PC-9 (cell line): ENCODE measurements at regions not wholly inside any gene's neighbourhood (a gene's known extent, or its start where the extent isn't known, plus 50 kb on each side); places are given as distances from the start of the nearest gene placed in this dataset.

Source experiments
- BruUV-seq: library from RNA; stranded (reverse); fragments of 400-500 nt; replicated peaks from 2 replicates; lab custom pipeline; 2021; lab: Mats Ljungman, UMichigan
- CTCF ChIA-PET: fragments of 300-600 bp; sonication (Branson Sonifier 250); formaldehyde crosslinking; loops from one replicate; lab custom pipeline; 2022; ENCODE audit warnings: antibody characterized with exemption; lab: Charles Lee
- POLR2A ChIA-PET: fragments of 300-600 bp; sonication (Branson Sonifier 250); formaldehyde crosslinking; loops from one replicate; lab custom pipeline; 2022; ENCODE audit warnings: antibody characterized with exemption; ENCODE audit not compliant: unreplicated experiment; lab: Charles Lee
- DNase-seq, 2 experiments: peaks; one replicate each; pipeline versions ENCODE4 v3.0.0 to v3.0.0-alpha.2; 2015 to 2022; ENCODE audit warnings: mixed read lengths in 1 of 2
- H2AFZ ChIP-seq: fragments of 200-600 bp; sonication (generic); 2 replicates; pipeline ENCODE4 v1.8.1; 2017; ENCODE audit warnings: antibody characterized with exemption
- H3F3A ChIP-seq: fragments of 200-600 bp; sonication (generic); 2 replicates; pipeline ENCODE4 v1.8.1; 2017; ENCODE audit warnings: antibody characterized with exemption, mild to moderate bottlenecking, low read depth; ENCODE audit not compliant: insufficient read depth
- H3K27ac ChIP-seq: fragments of 200-600 bp; sonication (generic); 2 replicates; pipeline ENCODE4 v1.6.1; 2016; ENCODE audit warnings: mixed run types
- H3K27me3 ChIP-seq: fragments of 200-600 bp; sonication (generic); 2 replicates; pipeline ENCODE4 v1.6.1; 2016; ENCODE audit warnings: low read depth, mixed run types; ENCODE audit not compliant: insufficient read depth
- H3K36me3 ChIP-seq: fragments of 200-600 bp; sonication (generic); 2 replicates; pipeline ENCODE4 v1.6.1; 2016; ENCODE audit warnings: low read depth, mixed run types
- H3K4me1 ChIP-seq: fragments of 200-600 bp; sonication (generic); replicated peaks from 2 replicates; pipeline ENCODE4 v1.6.1; 2016; ENCODE audit warnings: mixed run types; ENCODE audit not compliant: insufficient read depth
- H3K4me2 ChIP-seq: fragments of 200-600 bp; sonication (generic); 2 replicates; pipeline ENCODE4 v1.6.1; 2017; ENCODE audit warnings: mixed run types
- H3K4me3 ChIP-seq: fragments of 200-600 bp; sonication (generic); 2 replicates; pipeline ENCODE4 v1.6.1; 2016; ENCODE audit warnings: mixed run types
- H3K79me2 ChIP-seq: fragments of 200-600 bp; sonication (generic); 2 replicates; pipeline ENCODE4 v1.6.1; 2017; ENCODE audit warnings: low read depth, mixed run types
- H3K9me2 ChIP-seq: fragments of 200-600 bp; sonication (generic); 2 replicates; pipeline ENCODE4 v1.8.1; 2017; ENCODE audit warnings: mild to moderate bottlenecking; ENCODE audit not compliant: insufficient read depth
- H3K9me3 ChIP-seq: fragments of 200-600 bp; sonication (generic); 2 replicates; pipeline ENCODE4 v1.8.1; 2016; ENCODE audit warnings: low read depth; ENCODE audit not compliant: insufficient read depth
- H4K20me1 ChIP-seq: fragments of 200-600 bp; sonication (generic); 2 replicates; pipeline ENCODE4 v1.8.1; 2017; ENCODE audit not compliant: insufficient read depth
- EZH2 ChIP-seq: fragments of 200-600 bp; sonication (generic); IDR thresholded peaks from 2 replicates; pipeline ENCODE4 v1.8.0; 2017; ENCODE audit warnings: antibody characterized with exemption, low read depth
- intact Hi-C: fragments of 100-400 bp; cut with micrococcal nuclease; formaldehyde crosslinking; loops from one replicate; pipeline ENCODE4 v1.10.0; 2022; ENCODE audit not compliant: unreplicated experiment
- TF ChIP-seq, protein P1 (sequence below): fragments of 200-600 bp; sonication (generic); conservative IDR thresholded peaks from 2 replicates; pipeline ENCODE4 v1.6.1; 2017; ENCODE audit warnings: mixed run types, antibody characterized with exemption, mild to moderate bottlenecking, moderate library complexity

DNA sequence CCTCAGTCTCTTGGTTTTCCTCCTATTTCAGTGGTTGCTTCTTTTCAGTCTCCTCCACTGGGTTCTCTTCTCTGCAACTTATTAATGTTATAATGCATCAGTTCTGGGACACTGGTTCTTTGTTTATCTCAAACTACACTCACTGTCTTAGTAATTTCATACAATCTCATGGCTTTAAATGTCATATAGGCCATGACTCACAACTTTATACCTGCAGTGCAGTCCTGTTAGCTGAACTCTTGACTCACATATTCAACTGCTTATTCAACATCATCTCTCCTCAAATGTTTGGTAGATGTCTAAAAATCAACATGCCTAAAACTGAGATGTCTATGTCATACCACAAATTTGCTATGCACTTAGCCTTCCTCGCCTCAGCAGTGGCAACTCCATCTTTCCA is 101.2 kb upstream of the PALS2 start:
- H3K9me2 ChIP-seq: no peaks in the 10 kb centered on the region
- H3K4me2 ChIP-seq: no peak overlapping the region
- H3K27ac ChIP-seq: no peak overlapping the region
- H3K4me1 ChIP-seq: peaks cover under 1% of the 10 kb centered on the region; the same call in 1 of the 2 replicates
- no peaks in the 10 kb centered on the region for H4K20me1 ChIP-seq
- intact Hi-C loops: loop anchor here (10.0 kb wide), 1 partner anchor 623 kb away; no protein-coding TSS in a partner anchor
- no peak for TF ChIP-seq EZH2
- TF ChIP-seq, protein P1, sequence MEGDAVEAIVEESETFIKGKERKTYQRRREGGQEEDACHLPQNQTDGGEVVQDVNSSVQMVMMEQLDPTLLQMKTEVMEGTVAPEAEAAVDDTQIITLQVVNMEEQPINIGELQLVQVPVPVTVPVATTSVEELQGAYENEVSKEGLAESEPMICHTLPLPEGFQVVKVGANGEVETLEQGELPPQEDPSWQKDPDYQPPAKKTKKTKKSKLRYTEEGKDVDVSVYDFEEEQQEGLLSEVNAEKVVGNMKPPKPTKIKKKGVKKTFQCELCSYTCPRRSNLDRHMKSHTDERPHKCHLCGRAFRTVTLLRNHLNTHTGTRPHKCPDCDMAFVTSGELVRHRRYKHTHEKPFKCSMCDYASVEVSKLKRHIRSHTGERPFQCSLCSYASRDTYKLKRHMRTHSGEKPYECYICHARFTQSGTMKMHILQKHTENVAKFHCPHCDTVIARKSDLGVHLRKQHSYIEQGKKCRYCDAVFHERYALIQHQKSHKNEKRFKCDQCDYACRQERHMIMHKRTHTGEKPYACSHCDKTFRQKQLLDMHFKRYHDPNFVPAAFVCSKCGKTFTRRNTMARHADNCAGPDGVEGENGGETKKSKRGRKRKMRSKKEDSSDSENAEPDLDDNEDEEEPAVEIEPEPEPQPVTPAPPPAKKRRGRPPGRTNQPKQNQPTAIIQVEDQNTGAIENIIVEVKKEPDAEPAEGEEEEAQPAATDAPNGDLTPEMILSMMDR: no peak
- no peaks in the 10 kb centered on the region for H3K79me2 ChIP-seq
- no peak overlapping the region for H2AFZ ChIP-seq
- peaks cover under 1% of the 10 kb centered on the region; the same call in 1 of the 2 replicates for H3F3A ChIP-seq
- DNase-seq: no peak
- POLR2A ChIA-PET: no interaction called here
- no peaks in the 10 kb centered on the region for H3K9me3 ChIP-seq
- no peaks in the 10 kb centered on the region for H3K27me3 ChIP-seq
- no TSS peak for BruUV-seq
- H3K4me3 ChIP-seq: no peak overlapping the region
- CTCF ChIA-PET: no interaction called here
- H3K36me3 ChIP-seq: no peaks in the 10 kb centered on the region

DNA sequence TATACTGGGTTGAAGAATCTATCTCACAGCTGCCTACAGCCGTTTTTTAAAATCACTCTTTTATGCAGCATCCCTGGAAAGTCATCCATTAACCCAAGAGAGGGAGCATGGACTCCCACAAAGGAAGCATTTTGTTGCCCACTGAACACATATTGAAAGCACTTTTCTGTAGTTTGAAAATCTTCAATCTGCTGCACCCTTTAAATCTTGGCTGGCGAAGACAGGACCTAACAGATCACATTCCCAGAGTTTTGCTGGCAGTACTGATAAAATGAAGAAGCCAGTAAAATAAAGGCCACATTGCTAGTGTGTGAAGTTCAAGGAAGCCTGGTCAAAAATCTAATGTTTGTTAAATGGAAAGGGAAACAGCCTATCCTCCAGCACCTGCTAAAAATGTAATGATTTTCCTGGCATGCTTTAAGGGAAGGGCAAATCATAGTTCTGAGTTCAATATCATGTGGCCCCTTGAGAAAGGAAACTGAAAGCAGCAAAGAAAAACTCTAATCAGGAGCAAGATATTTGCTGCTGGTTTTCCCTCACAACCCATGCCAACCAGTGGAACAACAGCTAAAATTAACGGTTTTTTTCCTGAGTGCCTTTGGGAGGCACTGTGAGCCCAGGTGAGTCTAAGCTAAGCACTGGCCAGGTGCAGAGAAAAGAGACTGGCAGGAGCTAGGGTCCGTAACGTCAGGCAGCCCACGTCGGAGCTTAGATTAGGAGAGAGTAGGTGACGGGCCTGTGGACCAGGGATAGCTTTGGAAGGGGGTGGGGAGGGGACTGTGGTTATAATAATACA is 97.9 kb upstream of the PALS2 start:
- Histone ChIP-seq H3K9me3 (no peaks in the 10 kb centered on the region), H3K4me1 (peaks cover 19% of the 10 kb centered on the region), H3K4me2 (no peak overlapping the region), H3K9me2 (no peaks in the 10 kb centered on the region), H3K4me3 (no peak overlapping the region), H4K20me1 (no peaks in the 10 kb centered on the region), H3K27ac (no peak overlapping the region), H3F3A (peaks cover 19% of the 10 kb centered on the region; the same call in 1 of the 2 replicates), H2AFZ (no peak overlapping the region), H3K27me3 (no peaks in the 10 kb centered on the region), H3K36me3 (no peaks in the 10 kb centered on the region), H3K79me2 (no peaks in the 10 kb centered on the region)
- no TSS peak for BruUV-seq
- no peak for TF ChIP-seq EZH2
- TF ChIP-seq, protein P1: no peak
- CTCF ChIA-PET: no interaction called here
- intact Hi-C loops: loop anchor here (10.0 kb wide), 1 partner anchor 619 kb away; no protein-coding TSS in a partner anchor
- POLR2A ChIA-PET: no interaction called here
- DNase-seq: no peak

DNA sequence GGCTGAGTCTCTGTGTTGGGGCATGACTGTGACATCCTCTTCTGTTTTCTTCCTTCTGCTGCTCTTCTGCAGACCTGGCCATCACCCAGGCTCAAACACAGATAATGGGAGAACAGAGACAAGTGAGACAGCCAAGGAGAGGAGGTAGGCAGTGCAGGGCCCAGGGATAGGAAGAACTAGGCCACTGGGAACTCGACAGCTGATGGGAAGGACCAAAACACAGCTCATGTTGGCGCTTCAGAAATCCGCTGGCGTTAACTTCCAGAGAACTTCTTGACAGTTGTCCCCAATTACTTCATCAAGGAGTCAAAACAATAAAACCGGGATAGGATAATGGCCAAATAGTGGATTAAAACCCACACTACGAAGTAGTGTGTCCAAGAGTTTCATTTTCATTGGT is 97.0 kb upstream of the PALS2 start:
- TF ChIP-seq, protein P1: no peak
- no peak for TF ChIP-seq EZH2
- no peak for DNase-seq
- Histone ChIP-seq H3K4me1 (peaks cover 19% of the 10 kb centered on the region), H4K20me1 (no peaks in the 10 kb centered on the region), H3K36me3 (no peaks in the 10 kb centered on the region), H3K27me3 (no peaks in the 10 kb centered on the region), H3F3A (peaks cover 19% of the 10 kb centered on the region; the same call in 1 of the 2 replicates), H3K4me3 (no peak overlapping the region), H3K9me3 (no peaks in the 10 kb centered on the region), H2AFZ (no peak overlapping the region), H3K9me2 (no peaks in the 10 kb centered on the region), H3K79me2 (no peaks in the 10 kb centered on the region), H3K4me2 (no peak overlapping the region), H3K27ac (no peak overlapping the region)
- intact Hi-C loops: loop anchor here (10.0 kb wide), 1 partner anchor 619 kb away; no protein-coding TSS in a partner anchor
- CTCF ChIA-PET: no interaction called here
- POLR2A ChIA-PET: no interaction called here
- BruUV-seq: no TSS peak
